Liver (tissue), 3 donors: ENCODE measurements at regions not wholly inside any gene's neighbourhood (a gene's known extent, or its start where the extent isn't known, plus 50 kb on each side); places are given as distances from the start of the nearest gene placed in this dataset.

Experiments used
- EGR1 ChIP-seq, 2 donors: IDR thresholded peaks; 2 replicates each; pipeline ENCODE4 v1.6.1; 2016 to 2018; ENCODE audit warnings: antibody characterized with exemption in 2 of 2, low read depth in 2 of 2
- GABPA ChIP-seq, 2 donors: IDR thresholded peaks in 1 of 2; conservative IDR thresholded peaks in 1 of 2; 2 replicates each; pipeline ENCODE4 v1.6.1; 2016; ENCODE audit warnings: antibody characterized with exemption in 2 of 2, mild to moderate bottlenecking in 1 of 2, moderate library complexity in 1 of 2
- RXRA ChIP-seq, 2 donors: IDR thresholded peaks; 2 replicates each; pipeline ENCODE4 v1.6.1; 2017 to 2018; ENCODE audit warnings: antibody characterized with exemption in 2 of 2, mild to moderate bottlenecking in 1 of 2
- TF ChIP-seq, protein P1 (sequence below): IDR thresholded peaks from 2 replicates; pipeline ENCODE4 v1.6.1; 2016; ENCODE audit warnings: antibody characterized with exemption
- TF ChIP-seq, protein P2 (sequence below): fragments of 150-350 bp; IDR thresholded peaks from 2 replicates; pipeline ENCODE4 v1.5.1; 2017; ENCODE audit warnings: improper control_type of control experiment, low read depth, low read length; ENCODE audit not compliant: missing input control
- TF ChIP-seq, protein P3 (sequence below): IDR thresholded peaks from 2 replicates; pipeline ENCODE4 v1.6.1; 2016; ENCODE audit warnings: antibody characterized with exemption, mild to moderate bottlenecking
- donor health status: healthy.
- donor health status: healthy.

DNA sequence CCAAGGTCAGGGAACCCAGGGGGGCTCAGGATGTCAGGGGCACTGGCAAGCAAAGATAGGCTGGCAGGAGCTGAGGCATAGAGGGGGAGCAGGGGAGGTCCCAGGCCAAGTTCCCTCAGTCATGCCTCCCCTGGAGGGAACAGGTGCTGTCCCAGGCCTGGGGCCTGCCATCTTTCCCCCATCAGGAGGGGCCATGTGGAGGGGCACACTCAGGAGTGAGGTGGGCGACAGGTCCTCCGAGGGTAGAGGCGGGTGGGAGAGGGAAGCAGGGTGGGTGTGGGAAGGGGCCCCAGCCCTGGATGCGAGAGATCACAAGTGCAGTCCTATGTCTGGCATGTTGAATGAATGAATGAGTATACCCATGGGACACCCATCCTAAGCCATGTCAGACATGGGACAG lies 127.7 kb upstream of the GLI2 start:
- TF ChIP-seq, protein P1, sequence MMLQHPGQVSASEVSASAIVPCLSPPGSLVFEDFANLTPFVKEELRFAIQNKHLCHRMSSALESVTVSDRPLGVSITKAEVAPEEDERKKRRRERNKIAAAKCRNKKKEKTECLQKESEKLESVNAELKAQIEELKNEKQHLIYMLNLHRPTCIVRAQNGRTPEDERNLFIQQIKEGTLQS = no peak
- TF ChIP-seq, protein P2, sequence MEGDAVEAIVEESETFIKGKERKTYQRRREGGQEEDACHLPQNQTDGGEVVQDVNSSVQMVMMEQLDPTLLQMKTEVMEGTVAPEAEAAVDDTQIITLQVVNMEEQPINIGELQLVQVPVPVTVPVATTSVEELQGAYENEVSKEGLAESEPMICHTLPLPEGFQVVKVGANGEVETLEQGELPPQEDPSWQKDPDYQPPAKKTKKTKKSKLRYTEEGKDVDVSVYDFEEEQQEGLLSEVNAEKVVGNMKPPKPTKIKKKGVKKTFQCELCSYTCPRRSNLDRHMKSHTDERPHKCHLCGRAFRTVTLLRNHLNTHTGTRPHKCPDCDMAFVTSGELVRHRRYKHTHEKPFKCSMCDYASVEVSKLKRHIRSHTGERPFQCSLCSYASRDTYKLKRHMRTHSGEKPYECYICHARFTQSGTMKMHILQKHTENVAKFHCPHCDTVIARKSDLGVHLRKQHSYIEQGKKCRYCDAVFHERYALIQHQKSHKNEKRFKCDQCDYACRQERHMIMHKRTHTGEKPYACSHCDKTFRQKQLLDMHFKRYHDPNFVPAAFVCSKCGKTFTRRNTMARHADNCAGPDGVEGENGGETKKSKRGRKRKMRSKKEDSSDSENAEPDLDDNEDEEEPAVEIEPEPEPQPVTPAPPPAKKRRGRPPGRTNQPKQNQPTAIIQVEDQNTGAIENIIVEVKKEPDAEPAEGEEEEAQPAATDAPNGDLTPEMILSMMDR = no peak
- TF ChIP-seq GABPA (IDR thresholded peaks at IDR 0.05 in 1 of 2, conservative IDR thresholded peaks at IDR 0.05 in 1 of 2) (no peak), EGR1 (IDR thresholded peaks at IDR 0.05; ENCODE audit: low read depth in 2 of 2) (no peak), RXRA (IDR thresholded peaks at IDR 0.05) (no peak)
- TF ChIP-seq, protein P3, sequence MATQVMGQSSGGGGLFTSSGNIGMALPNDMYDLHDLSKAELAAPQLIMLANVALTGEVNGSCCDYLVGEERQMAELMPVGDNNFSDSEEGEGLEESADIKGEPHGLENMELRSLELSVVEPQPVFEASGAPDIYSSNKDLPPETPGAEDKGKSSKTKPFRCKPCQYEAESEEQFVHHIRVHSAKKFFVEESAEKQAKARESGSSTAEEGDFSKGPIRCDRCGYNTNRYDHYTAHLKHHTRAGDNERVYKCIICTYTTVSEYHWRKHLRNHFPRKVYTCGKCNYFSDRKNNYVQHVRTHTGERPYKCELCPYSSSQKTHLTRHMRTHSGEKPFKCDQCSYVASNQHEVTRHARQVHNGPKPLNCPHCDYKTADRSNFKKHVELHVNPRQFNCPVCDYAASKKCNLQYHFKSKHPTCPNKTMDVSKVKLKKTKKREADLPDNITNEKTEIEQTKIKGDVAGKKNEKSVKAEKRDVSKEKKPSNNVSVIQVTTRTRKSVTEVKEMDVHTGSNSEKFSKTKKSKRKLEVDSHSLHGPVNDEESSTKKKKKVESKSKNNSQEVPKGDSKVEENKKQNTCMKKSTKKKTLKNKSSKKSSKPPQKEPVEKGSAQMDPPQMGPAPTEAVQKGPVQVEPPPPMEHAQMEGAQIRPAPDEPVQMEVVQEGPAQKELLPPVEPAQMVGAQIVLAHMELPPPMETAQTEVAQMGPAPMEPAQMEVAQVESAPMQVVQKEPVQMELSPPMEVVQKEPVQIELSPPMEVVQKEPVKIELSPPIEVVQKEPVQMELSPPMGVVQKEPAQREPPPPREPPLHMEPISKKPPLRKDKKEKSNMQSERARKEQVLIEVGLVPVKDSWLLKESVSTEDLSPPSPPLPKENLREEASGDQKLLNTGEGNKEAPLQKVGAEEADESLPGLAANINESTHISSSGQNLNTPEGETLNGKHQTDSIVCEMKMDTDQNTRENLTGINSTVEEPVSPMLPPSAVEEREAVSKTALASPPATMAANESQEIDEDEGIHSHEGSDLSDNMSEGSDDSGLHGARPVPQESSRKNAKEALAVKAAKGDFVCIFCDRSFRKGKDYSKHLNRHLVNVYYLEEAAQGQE = no peak
